ENCODE measurements at regions not wholly inside any gene's neighbourhood (a gene's known extent, or its start where the extent isn't known, plus 50 kb on each side); places are given as distances from the start of the nearest gene placed in this dataset.
A peak's percentile ranks its signal among the peaks of the same experiment; 100 is the strongest.

GRCh38 chr20:46809706-46810360 is 84.8 kb upstream of the EYA2 start:
- no peak for TF ChIP-seq CTCF (IDR thresholded peaks at IDR 0.05; ENCODE audit: borderline replicate concordance, extremely low read depth, insufficient read depth)
- H3K9ac ChIP-seq (ENCODE audit: low read length in 3 of 3) = no peak overlapping the region
- intact Hi-C loops (cut with DNase I) = no loop called here
- peaks cover 2% of the 10 kb centered on the region for H3K27me3 ChIP-seq (ENCODE audit: control insufficient read depth, insufficient read depth, low read length)
- no peak for DNase-seq
- no peaks in the 10 kb centered on the region for H3K9me3 ChIP-seq (ENCODE audit: control insufficient read depth in 2 of 3, insufficient read depth in 1 of 3, low read length in 3 of 3)
- no peak overlapping the region for H3K27ac ChIP-seq (ENCODE audit: low read depth in 2 of 2, low read length in 2 of 2)
- no peaks in the 10 kb centered on the region for H3K36me3 ChIP-seq (ENCODE audit: control insufficient read depth in 2 of 3, insufficient read depth in 3 of 3, low read length in 3 of 3)
- FAIRE-seq = no peak
- no peaks in the 10 kb centered on the region for H3K4me1 ChIP-seq (ENCODE audit: control insufficient read depth in 2 of 3, insufficient read depth in 2 of 3, low read depth in 1 of 3, low read length in 3 of 3)
- H3K4me3 ChIP-seq (ENCODE audit: low read length in 3 of 3) = no peak overlapping the region

GRCh38 chr20:46810448-46811223 is 84.0 kb upstream of the EYA2 start:
- Histone ChIP-seq H3K27ac (ENCODE audit: low read depth in 2 of 2, low read length in 2 of 2) (no peak overlapping the region), H3K9ac (ENCODE audit: low read length in 3 of 3) (no peak overlapping the region), H3K36me3 (ENCODE audit: control insufficient read depth in 2 of 3, insufficient read depth in 3 of 3, low read length in 3 of 3) (no peaks in the 10 kb centered on the region), H3K9me3 (ENCODE audit: control insufficient read depth in 2 of 3, insufficient read depth in 1 of 3, low read length in 3 of 3) (no peaks in the 10 kb centered on the region), H3K27me3 (ENCODE audit: control insufficient read depth, insufficient read depth, low read length) (peaks cover 2% of the 10 kb centered on the region), H3K4me3 (ENCODE audit: low read length in 3 of 3) (no peak overlapping the region), H3K4me1 (ENCODE audit: control insufficient read depth in 2 of 3, insufficient read depth in 2 of 3, low read depth in 1 of 3, low read length in 3 of 3) (no peaks in the 10 kb centered on the region)
- no peak for TF ChIP-seq CTCF (IDR thresholded peaks at IDR 0.05; ENCODE audit: borderline replicate concordance, extremely low read depth, insufficient read depth)
- FAIRE-seq (no peak), DNase-seq (no peak)
- intact Hi-C loops (cut with DNase I) = no loop called here

GRCh38 chr20:46811224-46812084 is 83.2 kb upstream of the EYA2 start:
- DNase-seq (peak in 3 of 5 donors; percentile 30 to 49 (median 43)), FAIRE-seq (no peak)
- no peaks in the 10 kb centered on the region for H3K36me3 ChIP-seq (ENCODE audit: control insufficient read depth in 2 of 3, insufficient read depth in 3 of 3, low read length in 3 of 3)
- peaks cover 2% of the 10 kb centered on the region for H3K27me3 ChIP-seq (ENCODE audit: control insufficient read depth, insufficient read depth, low read length)
- intact Hi-C loops (cut with DNase I) = no loop called here
- H3K4me1 ChIP-seq (ENCODE audit: control insufficient read depth in 2 of 3, insufficient read depth in 2 of 3, low read depth in 1 of 3, low read length in 3 of 3) = no peaks in the 10 kb centered on the region
- no peak overlapping the region for H3K27ac ChIP-seq (ENCODE audit: low read depth in 2 of 2, low read length in 2 of 2)
- H3K9ac ChIP-seq (ENCODE audit: low read length in 3 of 3) = no peak overlapping the region
- TF ChIP-seq CTCF (IDR thresholded peaks at IDR 0.05; ENCODE audit: borderline replicate concordance, extremely low read depth, insufficient read depth) = no peak
- no peaks in the 10 kb centered on the region for H3K9me3 ChIP-seq (ENCODE audit: control insufficient read depth in 2 of 3, insufficient read depth in 1 of 3, low read length in 3 of 3)
- peak overlapping the region in 1 of 3 donors; percentile 47 for H3K4me3 ChIP-seq (ENCODE audit: low read length in 3 of 3)

All from kidney (tissue), 13 donors.